HG03571 (cell line): ENCODE measurements at regions not wholly inside any gene's neighbourhood (a gene's known extent, or its start where the extent isn't known, plus 50 kb on each side); places are given as distances from the start of the nearest gene placed in this dataset.
"Not testable (repeated sequence)": the region's sequence is repeated elsewhere in the genome, so short reads cannot be mapped to it uniquely, and the experiment has no call there.

ENCODE experiments used
- ATAC-seq: cut with Tn5 transposase; IDR thresholded peaks from one replicate; pipeline ENCODE4 v1.9.1; 2021; ENCODE audit not compliant: unreplicated experiment

GRCh38 chr9:81811688-81812087, 116.5 kb upstream of the SPATA31D4 start:
- not testable (repeated sequence) for ATAC-seq

- ATAC-seq: no peak
Observed at GRCh38 chr9:81814401-81814793, 113.8 kb upstream of the SPATA31D4 start.

- ATAC-seq: peak; percentile 86
Observed at GRCh38 chr9:81814794-81815464, 113.3 kb upstream of the SPATA31D4 start.

- no peak for ATAC-seq
Observed at GRCh38 chr9:81815781-81816180, 112.4 kb upstream of the SPATA31D4 start.

- no peak for ATAC-seq
Observed at GRCh38 chr9:81819155-81819554, 109.1 kb upstream of the SPATA31D4 start.

GRCh38 chr9:81819859-81820546, 108.2 kb upstream of the SPATA31D4 start:
- no peak for ATAC-seq

GRCh38 chr9:81822301-81822865, 105.8 kb upstream of the SPATA31D4 start:
- ATAC-seq: no peak

GRCh38 chr9:81822967-81823366, 105.3 kb upstream of the SPATA31D4 start:
- no peak for ATAC-seq

GRCh38 chr9:81823672-81824554, 104.3 kb upstream of the SPATA31D4 start:
- ATAC-seq: no peak

- ATAC-seq: no peak
Observed at GRCh38 chr9:81824802-81825730, 103.2 kb upstream of the SPATA31D4 start.

GRCh38 chr9:81825846-81826516, 102.2 kb upstream of the SPATA31D4 start:
- no peak for ATAC-seq

GRCh38 chr9:81826517-81826906, 101.7 kb upstream of the SPATA31D4 start:
- no peak for ATAC-seq

- peak; percentile 77 for ATAC-seq
Observed at GRCh38 chr9:81827616-81828296, 100.5 kb upstream of the SPATA31D4 start.

- ATAC-seq: no peak
Observed at GRCh38 chr9:81829195-81829882, 98.9 kb upstream of the SPATA31D4 start.

GRCh38 chr9:81830431-81830830, 97.8 kb upstream of the SPATA31D4 start:
- ATAC-seq: not testable (repeated sequence)

- ATAC-seq: no peak
Observed at GRCh38 chr9:81832571-81833285, 95.5 kb upstream of the SPATA31D4 start.

- no peak for ATAC-seq
Observed at GRCh38 chr9:81833563-81834345, 94.5 kb upstream of the SPATA31D4 start.
